Right lobe of liver (tissue), 4 donors: ENCODE measurements at regions not wholly inside any gene's neighbourhood (a gene's known extent, or its start where the extent isn't known, plus 50 kb on each side); places are given as distances from the start of the nearest gene placed in this dataset.

Source experiments
- CTCF ChIP-seq, 4 donors: fragments of 200-600 bp in 3 of 4; fragments of 450-650 bp in 1 of 4; IDR thresholded peaks; one replicate each; pipeline versions ENCODE4 v1.5.1 to v1.8.0; 2016 to 2022; ENCODE audit warnings: antibody characterized with exemption in 4 of 4, mild to moderate bottlenecking in 2 of 4
- POLR2A ChIP-seq: fragments of 450-650 bp; IDR thresholded peaks from one replicate; pipeline ENCODE4 v1.6.1; 2017; ENCODE audit warnings: antibody characterized with exemption, mild to moderate bottlenecking
- donor health status: DM: no; HTN: no; CAD: no.
- donor health status: DM: no; HTN: no; CAD: no.
- donor health status: DM: no; HTN: yes; CAD: no.

DNA sequence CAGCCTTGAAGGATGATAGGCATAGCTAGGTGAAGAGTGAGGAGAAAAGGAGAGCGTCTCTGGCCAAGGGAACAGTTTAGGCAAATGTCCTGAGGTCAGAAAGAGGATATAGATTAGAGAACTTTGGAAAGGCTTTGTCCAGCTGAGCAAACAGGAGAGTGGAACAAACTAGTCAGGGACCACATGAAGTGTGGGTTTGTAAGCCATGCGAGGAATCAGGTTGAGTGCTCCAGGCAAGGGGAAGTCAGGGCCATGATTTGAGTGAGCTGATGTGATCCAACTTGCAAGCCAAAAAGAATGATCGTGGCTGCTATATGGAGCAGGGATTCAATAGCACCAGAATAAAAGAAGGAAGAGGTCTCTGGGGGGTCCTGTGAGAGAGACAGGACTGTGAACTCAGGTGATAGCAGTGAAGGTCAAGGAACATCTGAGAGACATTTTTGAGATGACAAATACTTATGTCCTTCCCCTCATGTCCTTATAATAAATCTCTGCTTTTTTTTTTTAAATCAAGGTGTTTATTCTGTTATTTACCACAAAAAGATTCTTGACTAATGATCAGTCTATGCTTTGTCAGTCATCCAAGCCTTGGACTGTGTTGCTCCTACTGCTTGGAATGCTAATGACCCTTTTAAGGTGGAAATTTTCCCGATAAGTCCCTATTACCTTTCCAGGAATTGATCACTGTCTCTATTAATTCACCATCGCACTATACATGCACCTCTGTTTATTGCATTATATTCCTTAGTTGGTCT, 472.6 kb downstream of the TXNL1 start:
- TF ChIP-seq CTCF (IDR thresholded peaks at IDR 0.05) (no peak), POLR2A (no peak)
